A549 (cell line): ENCODE measurements at regions not wholly inside any gene's neighbourhood (a gene's known extent, or its start where the extent isn't known, plus 50 kb on each side); places are given as distances from the start of the nearest gene placed in this dataset.

ENCODE experiments used
- ATAC-seq, 2 experiments: fragments of 200-7000 bp in 1 of 2; fragments of >200 bp in 1 of 2; cut with Nextera tagmentation in 1 of 2; cut with Tn5 transposase in 1 of 2; 3 replicates each; pipeline versions ENCODE4 v1.8.0 to v1.9.1; 2018 to 2020; ENCODE audit warnings: mild to moderate bottlenecking in 1 of 2, moderate library complexity in 1 of 2
- CTCF ChIA-PET: fragments of 300-600 bp; sonication (Branson Sonifier 250); formaldehyde crosslinking; extraction: SDS; loops from one replicate; lab custom pipeline; 2021; ENCODE audit warnings: antibody characterized with exemption, inconsistent platforms; lab: Yijun Ruan, JAX
- POLR2A ChIA-PET: fragments of 350-600 bp; formaldehyde crosslinking; extraction: SDS; loops from one replicate; lab custom pipeline; 2021; ENCODE audit warnings: antibody characterized with exemption, inconsistent platforms; lab: Yijun Ruan, JAX
- DNase-seq, 2 experiments: peaks; one replicate each; pipeline versions ENCODE4 v3.0.0 to v3.0.0-alpha.2; 2011 to 2016; ENCODE audit warnings: low read depth in 1 of 2, low spot score in 1 of 2
- FAIRE-seq: peaks from 2 replicates; lab custom pipeline; 2011; peaks lifted over from hg19 to GRCh38; lab: Jason Lieb, UNC
- H3K27ac ChIP-seq, 2 experiments: fragments of >200 bp; sonication (Bioruptor Twin); formaldehyde crosslinking; 3 replicates each; pipeline ENCODE4 v1.5.1; 2016 to 2017
- H3K4me1 ChIP-seq: fragments of >200 bp; sonication (Bioruptor Twin); formaldehyde crosslinking; 3 replicates; pipeline ENCODE4 v1.6.1; 2016
- H3K4me2 ChIP-seq: fragments of >200 bp; sonication (Bioruptor Twin); formaldehyde crosslinking; 3 replicates; pipeline ENCODE4 v1.6.1; 2016
- H3K4me3 ChIP-seq: fragments of >200 bp; sonication (Bioruptor Twin); formaldehyde crosslinking; 3 replicates; pipeline ENCODE4 v1.5.1; 2016
- H3K9me3 ChIP-seq: fragments of >200 bp; sonication (Bioruptor Twin); formaldehyde crosslinking; 3 replicates; pipeline ENCODE4 v1.6.1; 2016
- CBX2 ChIP-seq: fragments of 200-600 bp; sonication (generic); IDR thresholded peaks from 2 replicates; pipeline ENCODE4 v1.6.1; 2016; ENCODE audit warnings: low read depth, mild to moderate bottlenecking, borderline replicate concordance
- CBX8 ChIP-seq: fragments of 200-600 bp; sonication (generic); IDR thresholded peaks from 2 replicates; pipeline ENCODE4 v1.6.1; 2016
- CEBPB ChIP-seq, 2 experiments: fragments of >200 bp in 1 of 2; sonication (Bioruptor Twin) in 1 of 2; formaldehyde crosslinking in 1 of 2; IDR thresholded peaks; 2 replicates each; pipeline ENCODE4 v1.6.1; 2012 to 2016
- CHD4 ChIP-seq: fragments of 200-600 bp; sonication (generic); IDR thresholded peaks from 2 replicates; pipeline ENCODE4 v1.6.1; 2016; ENCODE audit warnings: antibody characterized with exemption, mild to moderate bottlenecking, borderline replicate concordance
- CTCF ChIP-seq: fragments of >200 bp; sonication (Bioruptor Twin); formaldehyde crosslinking; IDR thresholded peaks from 3 replicates; pipeline ENCODE4 v1.5.1; 2016
- ELK1 ChIP-seq: fragments of 150-350 bp; IDR thresholded peaks from 2 replicates; pipeline ENCODE4 v1.6.1; 2014; ENCODE audit warnings: low read depth, mild to moderate bottlenecking, low read length
- EP300 ChIP-seq, 2 experiments: fragments of >200 bp; sonication (Bioruptor Twin); formaldehyde crosslinking; IDR thresholded peaks; 2 replicates in 1 of 2; 3 replicates in 1 of 2; pipeline ENCODE4 v1.6.1; 2016 to 2017
- ESRRA ChIP-seq: fragments of 150-350 bp; IDR thresholded peaks from 2 replicates; pipeline ENCODE4 v1.6.1; 2014; ENCODE audit warnings: mild to moderate bottlenecking, low read length, borderline replicate concordance
- HDAC2 ChIP-seq: fragments of 200-600 bp; sonication (generic); IDR thresholded peaks from 2 replicates; pipeline ENCODE4 v1.6.1; 2016
- HES2 ChIP-seq: fragments of >200 bp; sonication (Bioruptor Twin); formaldehyde crosslinking; IDR thresholded peaks from 2 replicates; pipeline ENCODE4 v1.6.1; 2016
- HEYL ChIP-seq: fragments of 250-450 bp; sonication (Bioruptor Pico); IDR thresholded peaks from 2 replicates; pipeline ENCODE4 v1.8.0; 2021; ENCODE audit warnings: mild to moderate bottlenecking, moderate library complexity
- HOXB5 ChIP-seq: fragments of 250-450 bp; sonication (Bioruptor Pico); IDR thresholded peaks from 2 replicates; pipeline ENCODE4 v1.5.0; 2020; ENCODE audit warnings: mild to moderate bottlenecking, moderate library complexity
- JUN ChIP-seq, 2 experiments: fragments of >200 bp; sonication (Bioruptor Twin); formaldehyde crosslinking; IDR thresholded peaks; 2 replicates in 1 of 2; 3 replicates in 1 of 2; pipeline ENCODE4 v1.6.1; 2016 to 2017
- MAFK ChIP-seq: fragments of 450-650 bp; IDR thresholded peaks from 2 replicates; pipeline ENCODE4 v1.6.1; 2014; ENCODE audit not compliant: partially characterized antibody
- MYC ChIP-seq: IDR thresholded peaks from 2 replicates; pipeline ENCODE4 v1.6.1; 2012; ENCODE audit warnings: mild to moderate bottlenecking, inconsistent platforms, low read length, improper control_type of control experiment, borderline replicate concordance
- NPAS2 ChIP-seq: fragments of 250-450 bp; sonication (Bioruptor Pico); IDR thresholded peaks from 2 replicates; pipeline ENCODE4 v1.8.0; 2022; ENCODE audit warnings: mild to moderate bottlenecking, moderate library complexity, borderline replicate concordance
- NR3C1 ChIP-seq: fragments of >200 bp; sonication (Bioruptor Twin); formaldehyde crosslinking; IDR thresholded peaks from 3 replicates; pipeline ENCODE4 v1.6.1; 2017
- POLR2A ChIP-seq: IDR thresholded peaks from 2 replicates; pipeline ENCODE4 v1.6.1; 2012; ENCODE audit warnings: mild to moderate bottlenecking, low read length
- TFCP2L1 ChIP-seq: fragments of 250-450 bp; sonication (Bioruptor Pico); IDR thresholded peaks from 2 replicates; pipeline ENCODE4 v1.5.0; 2021; ENCODE audit warnings: mild to moderate bottlenecking
- TP53 ChIP-seq: fragments of 250-450 bp; sonication (Bioruptor Pico); IDR thresholded peaks from 2 replicates; pipeline ENCODE4 v1.5.0; 2021; ENCODE audit warnings: mild to moderate bottlenecking, moderate library complexity
- USF2 ChIP-seq: fragments of 450-650 bp; IDR thresholded peaks from 2 replicates; pipeline ENCODE4 v1.6.1; 2014; ENCODE audit warnings: antibody characterized with exemption
- WGBS: methylation state at CpG from one replicate; pipeline ENCODE4 v1.1.6; 2017; ENCODE audit errors: missing lambda C conversion rate; 5-methylcytosine and 5-hydroxymethylcytosine counted together

- TF ChIP-seq MYC (no peak), EP300 (IDR thresholded peaks at IDR 0.05) (no peak), HDAC2 (no peak), TP53 (no peak), JUN (IDR thresholded peaks at IDR 0.05) (no peak), NR3C1 (no peak), POLR2A (no peak), HEYL (CRISPR knock-in tag) (no peak)
Measured at GRCh38 chr7:114126095-114126494, 207.3 kb upstream of the PPP1R3A start (continued).

- WGBS: 15% methylated on average over 3 of the region's 3 CpGs
- Histone ChIP-seq H3K4me3 (no peak overlapping the region), H3K9me3 (no peaks in the 10 kb centered on the region), H3K4me1 (no peaks in the 10 kb centered on the region), H3K4me2 (no peak overlapping the region), H3K27ac (no peak overlapping the region)
- FAIRE-seq (no peak), DNase-seq (no peak), ATAC-seq (no peak)
- ChIA-PET CTCF (no interaction called here), POLR2A (no interaction called here)
- no peak for TF ChIP-seq CTCF
- TF ChIP-seq CEBPB (IDR thresholded peaks at IDR 0.05): peak; percentile 52 to 64; a peak in 3 of 4 replicates
Measured at GRCh38 chr7:114112806-114113205, 194.0 kb upstream of the PPP1R3A start.

- no peak overlapping the region for H3K27ac ChIP-seq
- H3K4me1 ChIP-seq: no peaks in the 10 kb centered on the region
- H3K9me3 ChIP-seq: no peaks in the 10 kb centered on the region
- FAIRE-seq (no peak), ATAC-seq (no peak), DNase-seq (no peak)
- TF ChIP-seq ELK1: no peak
- no peak for TF ChIP-seq MAFK
- no peak for TF ChIP-seq TP53
- no peak for TF ChIP-seq HEYL (CRISPR knock-in tag)
- no peak for TF ChIP-seq MYC
- no peak for TF ChIP-seq ESRRA
- no peak for TF ChIP-seq USF2
- no peak for TF ChIP-seq NPAS2
- TF ChIP-seq CBX2: no peak
- TF ChIP-seq CTCF: no peak
- no peak for TF ChIP-seq HOXB5
- TF ChIP-seq CBX8: no peak
- TF ChIP-seq CHD4: no peak
- no peak for TF ChIP-seq TFCP2L1
- no peak for TF ChIP-seq HES2
- H3K4me2 ChIP-seq: no peak overlapping the region
- POLR2A ChIA-PET: no interaction called here
- CTCF ChIA-PET: no interaction called here
- H3K4me3 ChIP-seq: no peak overlapping the region
Measured at GRCh38 chr7:114110666-114111065, 191.9 kb upstream of the PPP1R3A start.
